ENCODE measurements at regions not wholly inside any gene's neighbourhood (a gene's known extent, or its start where the extent isn't known, plus 50 kb on each side); places are given as distances from the start of the nearest gene placed in this dataset.

DNA sequence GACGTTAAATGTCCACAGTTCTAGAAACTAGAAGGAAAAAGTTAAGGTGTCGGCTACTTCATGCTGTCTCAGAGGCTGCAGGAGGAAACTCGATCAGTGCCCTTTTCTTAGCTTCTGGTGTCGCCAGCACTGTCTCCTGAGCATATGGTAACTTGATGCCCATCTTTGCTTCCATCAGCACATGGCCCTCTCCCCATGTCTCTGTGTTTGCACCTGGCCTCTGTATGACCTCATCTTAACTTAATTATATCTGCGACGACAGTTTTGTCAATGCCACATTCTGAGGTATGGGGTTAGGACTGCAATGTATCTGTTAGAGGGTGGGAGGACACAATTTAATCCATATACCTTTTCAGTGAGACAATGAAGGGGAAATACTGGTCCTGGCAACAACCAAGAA is 449.9 kb downstream of the POM121L12 start:
- H3K14ac ChIP-seq (ENCODE audit: insufficient read length): no peak overlapping the region
- H3K79me2 ChIP-seq (ENCODE audit: control insufficient read depth in 1 of 2, insufficient read depth in 2 of 2, low read length in 2 of 2): no peaks in the 10 kb centered on the region
- H3K56ac ChIP-seq (replicated peaks; ENCODE audit: insufficient read length, low read depth, low read length): no peak overlapping the region
- H3K9me3 ChIP-seq (ENCODE audit: insufficient read depth in 2 of 2, low read depth in 1 of 2, low read length in 1 of 2): no peaks in the 10 kb centered on the region
- no peak overlapping the region for H4K91ac ChIP-seq (replicated peaks; ENCODE audit: insufficient read length, low read length)
- H3K4me3 ChIP-seq (ENCODE audit: extremely low read depth in 1 of 4, insufficient read depth in 2 of 4, low read depth in 3 of 4, low read length in 4 of 4): no peak overlapping the region
- no peaks in the 10 kb centered on the region for H3K27me3 ChIP-seq (replicated peaks in 1 of 4; ENCODE audit: control insufficient read depth in 3 of 4, extremely low read depth in 1 of 4, insufficient read depth in 3 of 4, low read length in 3 of 4)
- POLR2A ChIA-PET (ENCODE audit: partially characterized antibody): no interaction called here
- FAIRE-seq (no peak), DNase-seq (ENCODE audit: low read depth in 1 of 2, low spot score in 2 of 2) (no peak)
- no peak overlapping the region for H2BK120ac ChIP-seq (replicated peaks; ENCODE audit: low read depth, low read length)
- no peak overlapping the region for H2BK20ac ChIP-seq (ENCODE audit: low read length)
- H3K18ac ChIP-seq (ENCODE audit: extremely low read depth, low read length): no peak overlapping the region
- no peaks in the 10 kb centered on the region for H3K4me1 ChIP-seq (replicated peaks in 1 of 4; ENCODE audit: control insufficient read depth in 3 of 4, insufficient read depth in 4 of 4, low read length in 3 of 4)
- no peak overlapping the region for H4K5ac ChIP-seq (ENCODE audit: insufficient read length, low read depth, low read length)
- no peak overlapping the region for H2BK12ac ChIP-seq (ENCODE audit: low read depth, low read length)
- H3K4ac ChIP-seq (replicated peaks; ENCODE audit: insufficient read length, low read depth, low read length): no peak overlapping the region
- CTCF ChIA-PET (ENCODE audit: partially characterized antibody): interaction anchor here (0.7 kb wide), 1 partner anchor 114 kb away, joined by 3 read pairs; no protein-coding TSS in a partner anchor
- no peak overlapping the region for H2BK15ac ChIP-seq (ENCODE audit: low read length)
- H3K36me3 ChIP-seq (ENCODE audit: control insufficient read depth in 2 of 4, insufficient read depth in 4 of 4, low read length in 3 of 4): no peaks in the 10 kb centered on the region
- H3K27ac ChIP-seq (ENCODE audit: low read depth, low read length): no peak overlapping the region
- no peak overlapping the region for H4K8ac ChIP-seq (ENCODE audit: extremely low read depth, insufficient read depth, low read length)
- H3K79me1 ChIP-seq (ENCODE audit: low read depth, low read length): no peaks in the 10 kb centered on the region
- no peak overlapping the region for H3K23ac ChIP-seq (ENCODE audit: insufficient read length)
- no peak overlapping the region for H3K4me2 ChIP-seq (ENCODE audit: insufficient read depth in 1 of 2, low read depth in 2 of 2, low read length in 2 of 2)
- peaks cover 2% of the 10 kb centered on the region; the same call in 1 of the 2 replicates for H3K23me2 ChIP-seq (ENCODE audit: low read depth, low read length)
- no peaks in the 10 kb centered on the region for H4K20me1 ChIP-seq (replicated peaks in 1 of 2; ENCODE audit: control insufficient read depth in 1 of 2, insufficient read depth in 2 of 2, low read length in 2 of 2)
- no peak overlapping the region for H2AFZ ChIP-seq (ENCODE audit: low read length)
- no peak overlapping the region for H2AK5ac ChIP-seq (ENCODE audit: low read depth, low read length)
- H2BK5ac ChIP-seq (ENCODE audit: low read depth, low read length): no peak overlapping the region
- no peak for TF ChIP-seq RXRA (IDR thresholded peaks at IDR 0.05; ENCODE audit: insufficient read depth, low read depth, low read length)
- TF ChIP-seq RNF2 (IDR thresholded peaks at IDR 0.05; ENCODE audit: borderline replicate concordance, low read depth, low read length, missing control alignments, poor library complexity, severe bottlenecking): no peak
- no peak for TF ChIP-seq EP300 (IDR thresholded peaks at IDR 0.05; ENCODE audit: borderline replicate concordance in 1 of 2, low read depth in 2 of 2, low read length in 2 of 2)
- TF ChIP-seq KDM5A (IDR thresholded peaks at IDR 0.05; ENCODE audit: low read length): no peak
- TF ChIP-seq CREB1 (IDR thresholded peaks at IDR 0.05): no peak
- no peak for TF ChIP-seq SIX5 (IDR thresholded peaks at IDR 0.05; ENCODE audit: low read depth, low read length)
- TF ChIP-seq RFX5 (IDR thresholded peaks at IDR 0.05; ENCODE audit: borderline replicate concordance, low read depth, low read length): no peak
- no peak for TF ChIP-seq RBBP5 (IDR thresholded peaks at IDR 0.05; ENCODE audit: borderline replicate concordance, low read depth, low read length)
- TF ChIP-seq SIN3A (conservative IDR thresholded peaks at IDR 0.05 in 1 of 2, IDR thresholded peaks at IDR 0.05 in 1 of 2; ENCODE audit: low read depth in 1 of 2, low read length in 2 of 2): no peak
- no peak for TF ChIP-seq CTBP2 (IDR thresholded peaks at IDR 0.05; ENCODE audit: borderline replicate concordance, insufficient read depth, insufficient read length, low read length)
- TF ChIP-seq TCF12 (IDR thresholded peaks at IDR 0.05; ENCODE audit: low read depth, low read length): no peak
- 93% methylated on average over 6 of the region's 6 CpGs; no CpG with 5 or more reads in 1 of the 2 experiments for WGBS, 2 experiments (ENCODE audit: extremely low coverage in 1 of 2, insufficient coverage in 1 of 2, insufficient read length in 1 of 2, insufficient replicate concordance in 2 of 2, low coverage in 1 of 2, low lambda C conversion rate in 2 of 2, missing lambda C conversion rate in 1 of 2)
- H3K9ac ChIP-seq (replicated peaks in 1 of 4; ENCODE audit: extremely low read depth in 1 of 4, low read depth in 3 of 4, low read length in 3 of 4): no peak overlapping the region

All from H1 (cell line).